NCI-H2196 (cell line): ENCODE measurements at regions not wholly inside any gene's neighbourhood (a gene's known extent, or its start where the extent isn't known, plus 50 kb on each side); places are given as distances from the start of the nearest gene placed in this dataset.

Experiments
- DNase-seq: peaks from one replicate; lab custom pipeline; 2025; ENCODE audit not compliant: unreplicated experiment; lab: John Stamatoyannopoulos, UW

DNA sequence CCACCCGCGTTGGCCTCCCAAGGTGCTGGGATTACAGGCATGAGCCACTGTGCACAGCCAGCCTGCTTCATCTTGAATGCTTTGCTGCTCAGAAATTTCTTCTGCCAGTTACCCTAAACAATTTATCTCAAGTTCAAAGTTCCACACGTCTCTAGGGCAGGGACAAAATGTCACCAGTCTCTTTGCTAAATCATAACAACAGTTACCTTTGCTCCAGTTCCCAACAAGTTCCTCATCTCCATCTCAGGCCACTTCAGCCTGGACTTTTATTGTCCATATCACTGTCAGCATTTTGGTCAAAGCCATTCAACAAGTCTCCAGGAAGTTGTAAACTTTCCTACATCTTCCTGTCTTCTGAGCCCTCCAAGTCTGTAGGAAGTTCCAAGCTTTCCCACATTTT lies 159.5 kb upstream of the DYRK2 start:
- no peak for DNase-seq

DNA sequence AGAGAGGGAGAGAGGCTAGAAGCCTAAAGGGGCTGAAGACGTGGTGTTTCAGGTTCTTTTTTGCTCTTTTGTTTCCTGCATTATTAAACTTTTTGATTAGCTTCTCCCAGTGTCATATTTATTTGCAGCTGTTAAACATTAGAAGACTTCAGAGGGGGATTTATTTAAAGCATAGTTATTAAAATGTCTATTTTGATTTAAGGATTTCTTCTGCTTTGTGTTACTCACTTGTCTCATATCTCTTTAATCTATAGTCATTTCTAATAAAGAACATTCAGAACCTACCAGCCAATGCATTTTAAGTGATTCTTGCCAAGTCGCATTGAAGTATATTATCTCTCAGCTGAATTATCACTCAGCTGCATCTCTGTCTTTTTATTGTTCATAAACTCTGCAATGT lies 152.0 kb upstream of the DYRK2 start:
- no peak for DNase-seq

DNA sequence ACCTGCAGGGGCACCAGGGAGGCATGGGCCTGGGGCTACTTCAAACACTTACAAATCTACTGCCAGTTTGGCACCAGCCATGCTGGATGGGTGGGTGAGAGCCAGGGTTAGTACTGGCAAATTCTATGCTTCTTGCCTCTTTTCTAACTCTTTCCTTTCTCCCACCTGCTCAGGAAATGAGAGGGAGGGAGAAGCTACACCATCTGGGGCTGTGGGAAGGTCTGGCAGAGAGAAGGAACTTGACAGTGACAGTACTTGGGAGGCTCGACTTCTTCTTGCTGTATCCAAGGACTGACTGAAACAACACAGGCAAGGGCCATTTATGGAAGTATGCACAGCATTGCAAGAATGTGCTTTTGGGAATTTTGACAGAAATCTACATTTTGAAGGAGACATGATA lies 149.6 kb upstream of the DYRK2 start:
- DNase-seq = no peak

DNA sequence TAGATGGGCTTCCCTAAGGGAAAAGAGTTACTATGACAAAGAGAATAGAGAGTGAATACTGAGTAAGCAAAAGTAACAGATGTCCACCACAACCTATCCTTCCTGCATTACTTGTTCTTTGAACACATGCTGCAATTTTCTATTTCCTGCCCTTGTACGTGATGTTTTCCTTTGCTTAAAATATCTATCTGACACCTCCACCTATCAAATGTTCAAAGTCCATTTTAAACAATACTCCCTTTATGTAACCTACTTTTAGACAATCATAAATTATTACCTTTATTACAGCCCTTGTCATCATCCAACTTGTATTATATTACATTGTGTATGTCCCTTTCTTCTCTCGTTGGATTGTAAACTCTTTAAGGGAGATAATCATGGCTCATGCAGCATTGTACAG lies 147.2 kb upstream of the DYRK2 start:
- no peak for DNase-seq

- DNase-seq = no peak
Observed at GRCh38 chr12:67504026-67504425, 144.5 kb upstream of the DYRK2 start.

GRCh38 chr12:67506739-67507138 lies 141.8 kb upstream of the DYRK2 start:
- no peak for DNase-seq

GRCh38 chr12:67508830-67509229 lies 139.7 kb upstream of the DYRK2 start:
- DNase-seq = no peak

- DNase-seq = peak; percentile 17
Observed at GRCh38 chr12:67509666-67510386, 138.7 kb upstream of the DYRK2 start.

DNA sequence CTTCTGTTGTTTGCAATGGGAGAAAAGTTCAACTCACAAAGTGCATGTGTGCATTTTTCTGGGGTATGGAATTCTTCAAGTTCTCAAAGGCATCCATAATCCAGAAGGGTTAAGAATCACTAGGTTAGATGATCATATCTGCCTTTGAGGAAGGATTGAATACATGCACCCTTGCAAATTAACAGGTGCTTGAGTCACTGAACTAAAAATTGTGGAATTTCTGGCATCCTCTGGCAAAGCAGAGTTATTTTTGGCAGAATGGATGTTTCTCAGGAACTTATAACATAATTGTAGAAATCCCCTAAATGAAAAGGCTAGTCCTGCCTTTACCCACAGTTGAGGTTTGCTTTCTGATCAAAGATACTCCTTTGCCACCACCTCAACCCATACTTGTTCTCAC lies 136.5 kb upstream of the DYRK2 start:
- no peak for DNase-seq

- no peak for DNase-seq
Observed at GRCh38 chr12:67514502-67514901, 134.0 kb upstream of the DYRK2 start.

DNA sequence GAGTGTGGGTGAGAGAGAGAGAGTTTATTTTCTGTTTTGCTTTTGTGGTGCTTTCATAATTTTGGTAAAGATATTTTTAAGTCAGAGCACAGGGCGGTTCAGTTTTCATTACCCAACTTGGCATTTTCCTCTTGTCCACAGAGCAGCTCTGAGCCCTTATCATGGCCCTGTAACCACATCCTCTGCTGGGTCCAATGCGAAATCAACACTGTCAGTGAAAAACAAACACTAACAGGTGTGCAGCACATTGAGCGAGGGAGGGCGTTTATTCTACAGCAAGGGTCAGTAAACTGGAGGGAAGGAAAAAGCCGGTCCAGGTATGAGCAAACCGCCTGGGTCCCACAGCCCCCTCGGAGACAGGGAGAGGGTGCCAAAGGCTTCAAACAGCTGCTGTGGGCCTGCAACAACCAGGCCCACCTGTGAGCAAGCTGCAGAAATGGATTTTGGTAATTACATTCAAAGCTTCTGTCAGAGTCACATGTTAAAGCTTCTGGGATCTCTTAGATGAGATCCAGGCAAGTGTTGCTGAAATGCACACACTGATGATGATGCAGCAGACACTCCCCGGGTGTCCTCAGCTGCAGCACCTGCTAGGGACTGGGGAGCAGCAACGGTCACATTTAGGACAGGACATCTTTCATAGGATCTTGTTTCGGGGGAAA lies 132.7 kb upstream of the DYRK2 start:
- DNase-seq = peak; percentile 79

DNA sequence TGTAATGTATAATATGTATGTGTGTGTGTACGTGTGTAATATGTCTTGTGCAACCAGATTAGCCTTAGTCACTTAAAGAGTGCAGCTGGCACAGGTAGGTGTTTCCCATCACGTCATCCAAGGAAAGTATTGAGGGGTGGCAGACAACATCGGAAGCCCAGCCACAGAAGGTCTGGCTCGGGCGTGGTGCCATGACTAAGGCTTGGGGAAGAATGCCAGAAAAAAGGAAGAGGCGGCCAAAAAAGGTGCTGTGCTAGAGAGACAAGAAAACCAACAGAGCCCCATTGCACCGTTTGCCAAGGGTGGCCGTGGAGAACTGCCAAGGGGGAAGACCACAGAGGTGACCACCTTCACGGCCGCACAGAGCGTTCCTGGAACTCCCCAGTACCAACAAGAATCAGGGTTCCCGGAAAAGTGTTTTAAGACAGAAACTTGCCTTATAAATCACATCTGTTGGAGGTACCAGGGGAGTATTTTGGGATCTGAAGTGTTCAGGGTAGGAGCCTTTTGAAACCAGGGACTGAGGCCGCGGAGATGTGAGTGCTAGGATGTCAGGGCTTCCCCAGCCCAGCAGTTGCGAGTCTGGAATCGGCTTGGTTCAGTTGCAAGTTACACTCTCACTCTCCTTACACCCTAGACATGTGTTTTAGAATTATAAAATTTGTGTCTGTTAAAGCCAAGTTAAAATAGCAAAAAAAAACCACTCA lies 131.2 kb upstream of the DYRK2 start:
- peak; percentile 66 for DNase-seq

- DNase-seq = no peak
Observed at GRCh38 chr12:67519484-67520433, 128.8 kb upstream of the DYRK2 start.

DNA sequence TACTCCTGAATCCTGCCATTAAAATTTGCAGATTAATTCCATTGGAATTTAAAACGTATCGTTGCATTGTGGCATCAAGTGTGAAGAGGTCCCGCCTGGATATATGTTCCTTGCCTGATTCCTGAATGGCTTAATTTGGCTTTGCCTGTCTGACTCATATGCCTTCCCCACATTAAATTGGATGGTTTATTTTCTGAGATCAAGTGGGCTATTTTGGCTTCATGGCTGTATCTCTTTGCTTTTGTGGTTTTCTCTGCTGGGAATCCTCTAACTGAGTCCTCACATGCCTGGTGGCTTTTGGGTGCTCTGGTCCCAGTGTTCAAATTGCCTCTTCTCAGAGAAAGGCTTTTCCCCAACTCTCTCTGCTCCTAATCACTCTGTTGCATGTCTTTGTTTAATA lies 127.9 kb upstream of the DYRK2 start:
- no peak for DNase-seq

- no peak for DNase-seq
Observed at GRCh38 chr12:67522222-67522621, 126.3 kb upstream of the DYRK2 start.

GRCh38 chr12:67523538-67523937 lies 125.0 kb upstream of the DYRK2 start:
- no peak for DNase-seq

GRCh38 chr12:67524861-67525616 lies 123.5 kb upstream of the DYRK2 start:
- no peak for DNase-seq

GRCh38 chr12:67525617-67525884 lies 123.0 kb upstream of the DYRK2 start:
- DNase-seq = no peak

GRCh38 chr12:67526129-67526528 lies 122.4 kb upstream of the DYRK2 start:
- DNase-seq = no peak

GRCh38 chr12:67531051-67531450 lies 117.5 kb upstream of the DYRK2 start:
- DNase-seq = no peak

- no peak for DNase-seq
Observed at GRCh38 chr12:67531501-67531900, 117.0 kb upstream of the DYRK2 start.
